Gastrocnemius medialis (tissue), 4 donors: ENCODE measurements at regions not wholly inside any gene's neighbourhood (a gene's known extent, or its start where the extent isn't known, plus 50 kb on each side); places are given as distances from the start of the nearest gene placed in this dataset.

Experiments
- ATAC-seq, 2 donors: fragments of 150-250 bp; one replicate each; pipeline ENCODE4 v1.9.1; 2016
- DNase-seq, 2 donors: peaks; one replicate each; pipeline ENCODE4 v3.0.0-alpha.2; 2019
- H3K27ac ChIP-seq, 4 donors: fragments of 200-600 bp; sonication (generic); 1 replicate in 1 of 4; 2 replicates in 3 of 4; pipeline ENCODE4 v1.5.1; 2016 to 2018; ENCODE audit warnings: mild to moderate bottlenecking in 2 of 4, moderate library complexity in 1 of 4
- H3K27me3 ChIP-seq, 3 donors: fragments of 200-600 bp; sonication (generic) in 2 of 3; 1 replicate in 1 of 3; 2 replicates in 2 of 3; pipeline versions ENCODE4 v1.5.1 to v1.6.0; 2016 to 2019; ENCODE audit warnings: mild to moderate bottlenecking in 1 of 3, moderate library complexity in 1 of 3
- H3K36me3 ChIP-seq, 2 donors: fragments of 200-600 bp; sonication (generic) in 1 of 2; one replicate each; pipeline ENCODE4 v1.5.1; 2017 to 2018
- H3K4me1 ChIP-seq, 2 donors: fragments of 200-600 bp; sonication (generic) in 1 of 2; one replicate each; pipeline ENCODE4 v1.5.1; 2016 to 2017; ENCODE audit warnings: mild to moderate bottlenecking in 2 of 2
- H3K4me3 ChIP-seq, 4 donors: fragments of 200-600 bp; sonication (generic) in 3 of 4; 1 replicate in 1 of 4; 2 replicates in 3 of 4; pipeline ENCODE4 v1.5.1; 2016 to 2019; ENCODE audit warnings: mild to moderate bottlenecking in 2 of 4
- H3K9me3 ChIP-seq, 3 donors: fragments of 200-600 bp; sonication (generic) in 2 of 3; 1 replicate in 1 of 3; 2 replicates in 2 of 3; pipeline ENCODE4 v1.5.1; 2016 to 2019
- POLR2A ChIP-seq, 2 donors: fragments of 450-650 bp; IDR thresholded peaks; one replicate each; pipeline ENCODE4 v1.6.1; 2017; ENCODE audit warnings: antibody characterized with exemption in 2 of 2, mild to moderate bottlenecking in 2 of 2, moderate library complexity in 2 of 2
- in situ Hi-C, 4 donors: fragments of 200-750 bp; cut with MboI; loops; one replicate each; pipeline versions ENCODE4 v1.15.0 to v1.8.0; 2017; ENCODE audit warnings: low sequenced_read_pairs in 4 of 4
- intact Hi-C: fragments of 100-400 bp; cut with DNase I; formaldehyde crosslinking; loops from one replicate; pipeline ENCODE4 v1.15.1; 2023; ENCODE audit warnings: low total_unique reads
- TF ChIP-seq, protein P1 (sequence below), 5 experiments: fragments of 450-650 bp in 3 of 5; fragments of 200-600 bp in 2 of 5; sonication (generic) in 2 of 5; IDR thresholded peaks in 4 of 5; conservative IDR thresholded peaks in 1 of 5; 1 replicate in 4 of 5; 2 replicates in 1 of 5; pipeline ENCODE4 v1.5.1; 2016 to 2019; ENCODE audit warnings: antibody characterized with exemption in 5 of 5, mild to moderate bottlenecking in 3 of 5, moderate library complexity in 3 of 5

DNA sequence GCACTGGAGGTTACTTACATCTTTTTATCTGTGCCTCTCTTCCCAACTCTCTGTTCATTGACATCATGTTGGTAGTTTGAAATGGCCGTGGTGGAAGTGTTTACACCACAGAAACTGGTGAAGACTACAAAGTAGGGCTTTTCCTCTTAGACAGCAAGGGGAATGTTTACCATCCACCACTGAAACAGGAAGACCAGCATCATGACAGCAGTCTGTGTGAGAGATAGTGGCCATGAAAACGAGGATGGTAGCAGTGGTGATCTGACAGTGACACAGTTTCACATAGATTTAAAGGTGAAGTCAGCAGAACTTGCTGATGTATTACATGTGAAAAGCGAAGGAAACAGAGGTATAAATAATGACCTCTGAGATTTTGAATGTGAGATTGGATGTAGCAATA lies 115.7 kb downstream of the CCDC71L start:
- intact Hi-C loops (no loop called here), in situ Hi-C loops (loop anchor here in 1 of 4 donors (25.0 kb wide), 1 partner anchor 192 kb away; no protein-coding TSS in a partner anchor)
- Histone ChIP-seq H3K27ac (no peak overlapping the region), H3K27me3 (no peaks in the 10 kb centered on the region), H3K4me1 (peaks cover 0 to 6% of the 10 kb centered on the region in 2 donors), H3K36me3 (no peaks in the 10 kb centered on the region), H3K9me3 (no peaks in the 10 kb centered on the region), H3K4me3 (no peak overlapping the region)
- DNase-seq (no peak), ATAC-seq (no peak)
- TF ChIP-seq, protein P1, sequence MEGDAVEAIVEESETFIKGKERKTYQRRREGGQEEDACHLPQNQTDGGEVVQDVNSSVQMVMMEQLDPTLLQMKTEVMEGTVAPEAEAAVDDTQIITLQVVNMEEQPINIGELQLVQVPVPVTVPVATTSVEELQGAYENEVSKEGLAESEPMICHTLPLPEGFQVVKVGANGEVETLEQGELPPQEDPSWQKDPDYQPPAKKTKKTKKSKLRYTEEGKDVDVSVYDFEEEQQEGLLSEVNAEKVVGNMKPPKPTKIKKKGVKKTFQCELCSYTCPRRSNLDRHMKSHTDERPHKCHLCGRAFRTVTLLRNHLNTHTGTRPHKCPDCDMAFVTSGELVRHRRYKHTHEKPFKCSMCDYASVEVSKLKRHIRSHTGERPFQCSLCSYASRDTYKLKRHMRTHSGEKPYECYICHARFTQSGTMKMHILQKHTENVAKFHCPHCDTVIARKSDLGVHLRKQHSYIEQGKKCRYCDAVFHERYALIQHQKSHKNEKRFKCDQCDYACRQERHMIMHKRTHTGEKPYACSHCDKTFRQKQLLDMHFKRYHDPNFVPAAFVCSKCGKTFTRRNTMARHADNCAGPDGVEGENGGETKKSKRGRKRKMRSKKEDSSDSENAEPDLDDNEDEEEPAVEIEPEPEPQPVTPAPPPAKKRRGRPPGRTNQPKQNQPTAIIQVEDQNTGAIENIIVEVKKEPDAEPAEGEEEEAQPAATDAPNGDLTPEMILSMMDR (IDR thresholded peaks at IDR 0.05 in 4 of 5, conservative IDR thresholded peaks at IDR 0.05 in 1 of 5), result no peak
- no peak for TF ChIP-seq POLR2A (IDR thresholded peaks at IDR 0.05)

DNA sequence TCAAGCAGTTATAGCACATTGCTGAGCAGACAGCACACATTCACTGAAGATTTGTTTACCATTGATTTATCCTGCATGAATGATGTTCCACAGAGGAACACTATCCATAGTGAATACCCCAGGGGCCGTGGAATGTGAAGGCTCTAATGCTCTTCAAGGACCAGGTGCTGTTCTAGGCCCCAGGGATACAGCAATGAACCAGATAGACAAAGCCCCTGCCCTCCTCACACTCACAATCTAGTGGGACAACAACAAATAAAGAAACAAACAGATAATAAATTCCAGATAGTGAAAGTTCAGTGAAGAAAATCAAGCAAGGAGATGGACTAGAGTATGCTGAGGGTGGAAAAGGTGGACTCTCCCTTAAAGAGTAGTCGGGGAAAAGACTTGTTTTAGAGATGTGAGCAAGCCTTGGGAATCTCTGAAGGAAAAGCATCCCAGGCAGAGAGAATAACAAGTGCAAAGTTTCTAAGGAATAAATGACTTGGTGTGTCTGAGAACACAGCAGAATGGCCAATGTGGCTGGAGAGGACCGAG lies 117.7 kb downstream of the CCDC71L start:
- Histone ChIP-seq H3K27me3 (no peaks in the 10 kb centered on the region), H3K4me3 (no peak overlapping the region), H3K4me1 (peaks cover 0 to 6% of the 10 kb centered on the region in 2 donors), H3K36me3 (no peaks in the 10 kb centered on the region), H3K9me3 (no peaks in the 10 kb centered on the region), H3K27ac (peak overlapping the region in 3 of 4 donors; percentile 22 to 44 (median 33))
- no peak for ATAC-seq
- intact Hi-C loops (loop anchor here (2.0 to 5.0 kb wide), 2 partner anchors 119 to 194 kb away; partner anchors contain the start of gene CCDC71L), in situ Hi-C loops (loop anchor here in 1 of 4 donors (25.0 kb wide), 1 partner anchor 194 kb away; no protein-coding TSS in a partner anchor)
- no peak for TF ChIP-seq POLR2A (IDR thresholded peaks at IDR 0.05)
- TF ChIP-seq, protein P1 (IDR thresholded peaks at IDR 0.05 in 4 of 5, conservative IDR thresholded peaks at IDR 0.05 in 1 of 5), result no peak
- DNase-seq, result no peak

DNA sequence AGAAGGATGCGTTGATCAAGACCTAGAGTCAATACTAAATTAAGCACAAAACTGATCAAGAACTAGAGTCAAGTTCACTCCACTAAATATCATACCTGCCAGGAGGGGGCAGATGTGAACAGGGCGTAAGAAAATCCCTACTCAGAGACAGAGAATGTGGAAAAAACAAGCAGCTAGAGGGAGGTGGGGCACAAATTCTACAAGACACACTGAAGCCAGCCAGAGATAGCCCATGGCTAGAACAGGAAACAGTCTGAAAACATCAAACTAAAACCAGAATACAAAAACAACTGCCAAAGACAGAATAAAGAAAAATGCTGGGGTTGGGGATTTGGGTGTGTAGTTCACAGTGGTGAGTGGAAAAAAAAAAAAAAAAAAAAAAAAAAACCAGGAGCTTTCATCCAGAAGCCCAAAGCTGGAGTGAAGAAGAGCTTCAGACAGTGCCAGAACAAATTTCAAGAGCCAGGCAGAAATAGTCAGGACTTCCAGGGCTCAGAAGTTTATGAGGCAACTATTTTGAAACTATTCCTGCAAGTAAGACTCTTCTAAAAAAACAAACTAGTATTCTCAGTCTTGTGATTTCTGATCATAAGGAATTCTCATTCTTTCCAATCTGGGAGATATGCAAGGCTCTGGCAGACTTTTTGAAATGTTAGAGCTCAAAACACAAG lies 118.3 kb downstream of the CCDC71L start:
- Histone ChIP-seq H3K4me3 (no peak overlapping the region), H3K27me3 (no peaks in the 10 kb centered on the region), H3K36me3 (no peaks in the 10 kb centered on the region), H3K4me1 (peaks cover 0 to 6% of the 10 kb centered on the region in 2 donors), H3K27ac (peak overlapping the region in 3 of 4 donors; percentile 22 to 44 (median 33)), H3K9me3 (no peaks in the 10 kb centered on the region)
- intact Hi-C loops (loop anchor here (2.0 to 5.0 kb wide), 2 partner anchors 120 to 194 kb away; partner anchors contain the start of gene CCDC71L), in situ Hi-C loops (loop anchor here in 1 of 4 donors (25.0 kb wide), 1 partner anchor 195 kb away; no protein-coding TSS in a partner anchor)
- DNase-seq, result peak in 1 of 2 donors; percentile 27
- TF ChIP-seq, protein P1 (IDR thresholded peaks at IDR 0.05 in 4 of 5, conservative IDR thresholded peaks at IDR 0.05 in 1 of 5), result peak in 3 of 5 experiments; percentile 34 to 53 (median 50)
- no peak for TF ChIP-seq POLR2A (IDR thresholded peaks at IDR 0.05)
- ATAC-seq, result peak; percentile 52 to 58

DNA sequence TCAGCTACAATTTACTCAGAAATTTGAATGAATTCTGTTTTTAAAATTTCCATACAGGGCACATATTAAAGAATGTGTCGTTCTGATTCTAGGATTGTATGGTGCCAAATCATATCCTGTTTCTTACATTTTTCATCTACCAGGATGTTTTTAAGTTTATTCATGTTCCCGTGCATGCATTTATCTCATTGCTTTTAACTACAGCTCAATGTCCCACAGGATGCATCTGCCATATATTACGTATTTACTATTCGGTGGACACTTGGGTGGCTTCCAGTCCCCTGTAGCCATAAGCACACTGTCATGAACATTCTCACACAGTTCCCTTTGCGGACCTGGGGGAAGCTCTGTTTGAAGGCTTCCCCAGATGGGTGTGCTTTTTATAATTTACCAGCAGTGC lies 122.3 kb downstream of the CCDC71L start:
- DNase-seq, result no peak
- no peak for ATAC-seq
- no peaks in the 10 kb centered on the region for H3K36me3 ChIP-seq
- no peak overlapping the region for H3K27ac ChIP-seq
- in situ Hi-C loops, result loop anchor here in 1 of 4 donors (25.0 kb wide), 1 partner anchor 199 kb away; no protein-coding TSS in a partner anchor
- no peak for TF ChIP-seq POLR2A (IDR thresholded peaks at IDR 0.05)
- TF ChIP-seq, protein P1 (IDR thresholded peaks at IDR 0.05 in 4 of 5, conservative IDR thresholded peaks at IDR 0.05 in 1 of 5), result no peak
- H3K9me3 ChIP-seq, result no peaks in the 10 kb centered on the region
- no peak overlapping the region for H3K4me3 ChIP-seq
- H3K27me3 ChIP-seq, result no peaks in the 10 kb centered on the region
- intact Hi-C loops, result no loop called here
- H3K4me1 ChIP-seq, result peaks cover 0 to 6% of the 10 kb centered on the region in 2 donors
